ENCODE measurements at regions not wholly inside any gene's neighbourhood (a gene's known extent, or its start where the extent isn't known, plus 50 kb on each side); places are given as distances from the start of the nearest gene placed in this dataset.
A peak's percentile ranks its signal among the peaks of the same experiment; 100 is the strongest.
"Not testable (repeated sequence)": the region's sequence is repeated elsewhere in the genome, so short reads cannot be mapped to it uniquely, and the experiment has no call there.

GRCh38 chr7:55303220-55303619, 61.9 kb upstream of the LANCL2 start:
- DNase-seq (ENCODE audit: low read depth) = no peak

- DNase-seq (ENCODE audit: low read depth) = no peak
Measured at GRCh38 chr7:55304018-55304762, 60.9 kb upstream of the LANCL2 start.

GRCh38 chr7:55305135-55305534, 60.0 kb upstream of the LANCL2 start:
- DNase-seq (ENCODE audit: low read depth) = no peak

- no peak for DNase-seq (ENCODE audit: low read depth)
Measured at GRCh38 chr7:55306331-55306730, 58.8 kb upstream of the LANCL2 start.

- no peak for DNase-seq (ENCODE audit: low read depth)
Measured at GRCh38 chr7:55307123-55307916, 57.8 kb upstream of the LANCL2 start.

- DNase-seq (ENCODE audit: low read depth) = no peak
Measured at GRCh38 chr7:55308186-55308929, 56.8 kb upstream of the LANCL2 start.

GRCh38 chr7:55309040-55309991, 55.8 kb upstream of the LANCL2 start:
- DNase-seq (ENCODE audit: low read depth) = peak; percentile 39

- DNase-seq (ENCODE audit: low read depth) = no peak
Measured at GRCh38 chr7:55310287-55311025, 54.7 kb upstream of the LANCL2 start.

- DNase-seq (ENCODE audit: low read depth) = not testable (repeated sequence)
Measured at GRCh38 chr7:55311892-55312291, 53.2 kb upstream of the LANCL2 start.

- DNase-seq (ENCODE audit: low read depth) = not testable (repeated sequence)
Measured at GRCh38 chr7:55313671-55314070, 51.5 kb upstream of the LANCL2 start.

- DNase-seq (ENCODE audit: low read depth) = no peak
Measured at GRCh38 chr7:55314967-55315366, 50.2 kb upstream of the LANCL2 start.

Measured in stimulated activated CD8-positive, alpha-beta memory T cell treated with anti-CD3 and anti-CD28 coated beads, Interleukin-7, amount 100 ng/mL, for 24 hours (primary cell).